ENCODE measurements at regions not wholly inside any gene's neighbourhood (a gene's known extent, or its start where the extent isn't known, plus 50 kb on each side); places are given as distances from the start of the nearest gene placed in this dataset.

GRCh38 chr4:107114059-107114458, 77.9 kb upstream of the DKK2 start:
- POLR2A ChIA-PET: no interaction called here
- Histone ChIP-seq H3K9ac (replicated peaks; ENCODE audit: extremely low read depth, insufficient read depth, low read length) (no peak overlapping the region), H3K4me1 (ENCODE audit: control insufficient read depth, extremely low read depth, insufficient read depth, low read length) (peaks cover 3% of the 10 kb centered on the region), H4K20me1 (replicated peaks; ENCODE audit: control insufficient read depth, extremely low read depth, insufficient read depth, low read length) (no peaks in the 10 kb centered on the region), H3K36me3 (ENCODE audit: control insufficient read depth in 2 of 2, extremely low read depth in 1 of 2, insufficient read depth in 2 of 2, low read length in 2 of 2) (no peaks in the 10 kb centered on the region), H3K79me2 (ENCODE audit: control insufficient read depth, insufficient read depth, low read length) (no peaks in the 10 kb centered on the region), H3K4me3 (replicated peaks in 1 of 3; ENCODE audit: insufficient read depth in 1 of 3, low read depth in 1 of 3, low read length in 3 of 3) (no peak overlapping the region), H3K27ac (ENCODE audit: insufficient read depth, low read depth, low read length) (no peak overlapping the region), H2AFZ (ENCODE audit: low read depth, low read length) (no peak overlapping the region), H3K27me3 (ENCODE audit: control insufficient read depth in 2 of 2, insufficient read depth in 2 of 2, low read length in 2 of 2) (no peaks in the 10 kb centered on the region), H3K4me2 (ENCODE audit: insufficient read depth, low read length) (no peak overlapping the region), H3K9me1 (replicated peaks; ENCODE audit: control insufficient read depth, extremely low read depth, insufficient read depth, low read length) (no peaks in the 10 kb centered on the region), H3K9me3 (replicated peaks; ENCODE audit: control insufficient read depth, insufficient read depth, low read length) (no peaks in the 10 kb centered on the region)
- CTCF ChIA-PET: no interaction called here
- dilution Hi-C loops (cut with MboI; ENCODE audit: extremely low pct_ligation_motif_present, low sequenced_read_pairs): no loop called here
- DNase-seq (ENCODE audit: low read depth, low spot score) (no peak), FAIRE-seq (no peak)
- no TSS peak for BruUV-seq (replicated peaks)
- intact Hi-C loops (cut with micrococcal nuclease): no loop called here
- TF ChIP-seq POLR2A (IDR thresholded peaks at IDR 0.05; ENCODE audit: low read depth, low read length) (no peak), GATA2 (IDR thresholded peaks at IDR 0.05; ENCODE audit: insufficient read depth, insufficient read length, low read depth, low read length) (no peak), JUN (IDR thresholded peaks at IDR 0.05; ENCODE audit: borderline replicate concordance, insufficient read depth, insufficient read length, low read depth) (no peak), POLR2AphosphoS5 (IDR thresholded peaks at IDR 0.05; ENCODE audit: insufficient read depth, low read depth, low read length) (no peak), CTCF (IDR thresholded peaks at IDR 0.05; ENCODE audit: extremely low read depth in 1 of 2, insufficient read depth in 1 of 2, low read depth in 1 of 2, low read length in 2 of 2) (no peak), EZH2 (IDR thresholded peaks at IDR 0.05; ENCODE audit: borderline replicate concordance, low read depth, low read length, severe bottlenecking) (no peak), FOS (IDR thresholded peaks at IDR 0.05; ENCODE audit: borderline replicate concordance, insufficient read depth, low read length) (no peak), MYC (IDR thresholded peaks at IDR 0.05; ENCODE audit: low read depth, low read length) (no peak), MAX (IDR thresholded peaks at IDR 0.05; ENCODE audit: insufficient read depth, insufficient read length) (no peak)
